ENCODE measurements at regions not wholly inside any gene's neighbourhood (a gene's known extent, or its start where the extent isn't known, plus 50 kb on each side); places are given as distances from the start of the nearest gene placed in this dataset.
"Not testable (repeated sequence)": the region's sequence is repeated elsewhere in the genome, so short reads cannot be mapped to it uniquely, and the experiment has no call there.

DNA sequence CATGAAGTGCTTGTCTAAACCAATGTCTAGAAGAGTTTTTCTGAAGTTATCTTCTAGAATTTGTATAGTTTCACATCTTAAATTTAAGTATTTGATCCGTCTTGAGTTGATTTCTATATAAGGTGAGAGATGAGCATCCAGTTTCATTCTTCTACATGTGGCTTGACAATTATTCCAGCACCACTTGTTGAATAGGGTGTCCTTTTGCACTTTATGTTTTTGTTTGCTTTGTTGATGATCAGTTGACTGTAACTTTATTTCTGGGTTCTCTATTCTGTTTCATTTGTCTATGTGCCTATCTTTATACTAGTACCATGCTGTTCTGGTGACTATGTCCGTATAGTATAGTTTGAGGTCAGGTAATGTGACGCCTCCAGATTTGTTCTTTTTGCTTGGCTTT is 426.6 kb upstream of the CHRM2 start:
- no peak for DNase-seq (ENCODE audit: low read depth in 4 of 4, low spot score in 2 of 4)

GRCh38 chr7:136431736-136432135 is 436.7 kb upstream of the CHRM2 start:
- DNase-seq (ENCODE audit: low read depth in 4 of 4, low spot score in 2 of 4), result not testable (repeated sequence)

GRCh38 chr7:136424058-136424457 is 444.4 kb upstream of the CHRM2 start:
- DNase-seq (ENCODE audit: low read depth in 4 of 4, low spot score in 2 of 4), result no peak

DNA sequence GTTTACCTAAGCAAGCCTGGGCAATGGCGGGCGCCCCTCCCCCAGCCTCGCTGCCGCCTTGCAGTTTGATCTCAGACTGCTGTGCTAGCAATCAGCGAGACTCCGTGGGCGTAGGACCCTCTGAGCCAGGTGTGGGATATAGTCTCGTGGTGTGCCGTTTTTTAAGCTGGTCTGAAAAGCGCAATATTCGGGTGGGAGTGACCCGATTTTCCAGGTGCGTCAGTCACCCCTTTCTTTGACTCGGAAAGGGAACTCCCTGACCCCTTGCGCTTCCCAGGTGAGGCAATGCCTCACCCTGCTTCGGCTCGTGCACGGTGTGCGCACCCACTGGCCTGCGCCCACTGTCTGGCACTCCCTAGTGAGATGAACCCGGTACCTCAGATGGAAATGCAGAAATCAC is 442.6 kb upstream of the MTPN start:
- DNase-seq (ENCODE audit: low read depth in 4 of 4, low spot score in 2 of 4), result not testable (repeated sequence)

- DNase-seq (ENCODE audit: low read depth in 4 of 4, low spot score in 2 of 4), result no peak
These were observed 435.8 kb upstream of the MTPN start for GRCh38 chr7:136412952-136413351.

DNA sequence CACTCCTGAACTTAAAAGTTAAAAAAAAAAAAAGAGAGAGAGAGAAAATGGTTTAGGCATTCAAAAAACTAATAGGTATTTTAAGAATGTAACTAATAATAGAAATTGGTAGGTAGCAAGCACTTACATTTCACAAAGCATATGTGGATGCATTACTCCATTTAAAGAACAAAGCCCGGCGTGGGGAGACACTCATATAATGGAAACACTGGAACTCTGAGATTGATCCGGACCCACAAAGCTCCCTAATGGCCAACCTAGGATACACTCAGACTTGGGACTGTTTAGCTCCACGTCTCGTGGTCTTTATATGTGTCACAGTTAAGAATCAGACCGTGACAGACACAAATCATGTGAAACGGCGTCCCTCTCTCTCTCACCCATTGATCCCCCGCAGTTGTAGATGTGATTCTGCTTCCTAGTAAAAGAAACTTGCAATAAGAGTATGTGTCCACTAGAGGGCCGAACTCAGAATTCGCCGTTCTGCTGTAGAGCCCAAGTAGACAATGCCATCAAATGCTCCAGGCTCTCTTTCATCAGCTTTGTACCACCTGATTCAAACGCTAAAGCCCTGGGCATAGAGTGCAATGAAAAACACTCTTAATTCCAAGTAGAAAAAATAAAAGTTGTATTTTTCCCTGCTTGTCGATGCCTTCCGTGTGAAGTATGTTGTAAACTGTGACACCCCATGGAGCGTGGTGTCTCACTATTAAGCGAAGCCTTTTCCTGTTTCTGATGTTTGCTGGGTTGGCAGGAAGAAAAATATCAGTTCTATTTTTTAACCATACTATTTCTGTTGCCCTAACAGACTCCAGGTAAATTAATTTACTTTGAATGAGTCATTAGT is 429.0 kb upstream of the MTPN start:
- peak; percentile 13 to 43 (median 22) for DNase-seq (ENCODE audit: low read depth in 4 of 4, low spot score in 2 of 4)

- no peak for DNase-seq (ENCODE audit: low read depth in 4 of 4, low spot score in 2 of 4)
These were observed 426.4 kb upstream of the MTPN start for GRCh38 chr7:136403591-136403990.

GRCh38 chr7:136400877-136401276 is 423.7 kb upstream of the MTPN start:
- no peak for DNase-seq (ENCODE audit: low read depth in 4 of 4, low spot score in 2 of 4)

DNA sequence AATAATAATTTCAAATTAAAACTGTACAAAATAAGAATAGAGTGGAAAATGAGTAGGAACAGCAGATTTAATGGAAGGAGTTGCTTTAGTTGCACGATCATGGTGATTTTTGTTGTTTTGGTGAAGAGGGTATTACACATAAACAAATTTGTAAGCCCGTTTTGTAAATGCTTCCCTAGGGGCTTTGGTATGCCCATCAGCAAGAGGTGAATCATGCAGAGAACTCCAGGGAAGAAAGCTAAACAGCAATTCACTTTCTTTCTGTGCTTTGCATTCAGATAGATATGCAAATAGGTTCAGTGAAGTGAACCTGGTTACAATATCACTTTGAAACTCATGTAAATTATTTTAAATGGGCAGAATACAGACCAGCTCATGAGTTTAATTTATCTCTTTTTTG is 422.2 kb upstream of the MTPN start:
- no peak for DNase-seq (ENCODE audit: low read depth in 4 of 4, low spot score in 2 of 4)

GRCh38 chr7:136392856-136393255 is 415.7 kb upstream of the MTPN start:
- no peak for DNase-seq (ENCODE audit: low read depth in 4 of 4, low spot score in 2 of 4)

DNA sequence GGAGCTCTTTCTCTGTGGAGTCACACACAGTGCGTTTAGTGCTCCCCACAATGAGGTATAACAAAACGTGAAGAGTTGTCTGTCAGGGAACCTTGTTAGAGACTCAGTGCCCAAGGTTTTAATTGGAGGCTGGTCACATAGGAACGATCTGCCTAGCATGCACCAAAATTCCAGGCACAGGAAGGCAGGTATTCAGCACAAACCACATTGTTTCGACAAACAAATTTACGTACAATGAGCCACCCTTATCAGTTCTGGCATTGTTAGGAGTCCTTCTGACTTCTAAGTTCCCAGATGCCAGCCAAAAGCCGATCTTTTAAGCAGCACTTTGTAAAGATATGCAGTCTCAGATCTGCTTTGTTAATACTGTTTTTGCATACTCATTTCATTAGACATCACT is 414.2 kb upstream of the MTPN start:
- DNase-seq (ENCODE audit: low read depth in 4 of 4, low spot score in 2 of 4), result no peak

DNA sequence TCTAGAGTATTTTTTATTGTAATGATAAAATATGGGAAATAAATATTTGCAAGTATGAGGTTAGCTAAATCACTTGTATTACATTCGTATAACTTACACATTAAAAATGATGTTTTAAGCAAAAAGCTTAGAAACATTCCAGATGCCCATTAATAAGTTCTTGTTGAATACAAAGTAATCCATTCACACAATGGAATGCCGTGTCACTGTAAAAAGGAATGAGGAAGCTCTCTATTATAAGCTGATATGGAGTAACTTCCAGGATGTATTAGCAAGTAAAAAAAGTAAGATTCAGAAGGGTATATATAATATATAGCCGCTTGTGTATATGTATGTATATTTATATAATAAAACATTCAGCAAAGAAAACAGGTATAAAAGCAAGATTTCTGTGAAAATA is 412.8 kb upstream of the MTPN start:
- DNase-seq (ENCODE audit: low read depth in 4 of 4, low spot score in 2 of 4), result no peak

DNA sequence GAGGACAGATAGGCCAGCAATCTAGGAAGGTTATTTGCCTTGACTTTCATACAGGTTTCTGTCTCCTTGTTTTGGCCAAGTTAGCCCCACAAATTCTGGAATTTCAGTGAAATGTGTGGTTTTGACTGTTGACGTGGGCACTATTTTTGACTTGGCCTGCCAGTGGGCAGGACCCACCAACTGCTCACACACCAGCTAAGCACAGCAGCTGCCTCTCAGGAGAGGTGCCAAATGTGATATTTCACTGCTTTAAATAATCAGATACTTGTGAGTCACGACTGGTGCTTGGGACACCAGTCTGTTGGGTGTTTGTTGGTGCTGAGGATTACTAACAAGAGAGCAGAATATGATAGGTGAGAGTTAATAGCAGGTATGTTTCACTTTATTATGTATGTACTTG is 409.7 kb upstream of the MTPN start:
- no peak for DNase-seq (ENCODE audit: low read depth in 4 of 4, low spot score in 2 of 4)

GRCh38 chr7:136371409-136371808 is 394.2 kb upstream of the MTPN start:
- DNase-seq (ENCODE audit: low read depth in 4 of 4, low spot score in 2 of 4), result not testable (repeated sequence)

GRCh38 chr7:136370137-136370536 is 393.0 kb upstream of the MTPN start:
- DNase-seq (ENCODE audit: low read depth in 4 of 4, low spot score in 2 of 4), result no peak

DNA sequence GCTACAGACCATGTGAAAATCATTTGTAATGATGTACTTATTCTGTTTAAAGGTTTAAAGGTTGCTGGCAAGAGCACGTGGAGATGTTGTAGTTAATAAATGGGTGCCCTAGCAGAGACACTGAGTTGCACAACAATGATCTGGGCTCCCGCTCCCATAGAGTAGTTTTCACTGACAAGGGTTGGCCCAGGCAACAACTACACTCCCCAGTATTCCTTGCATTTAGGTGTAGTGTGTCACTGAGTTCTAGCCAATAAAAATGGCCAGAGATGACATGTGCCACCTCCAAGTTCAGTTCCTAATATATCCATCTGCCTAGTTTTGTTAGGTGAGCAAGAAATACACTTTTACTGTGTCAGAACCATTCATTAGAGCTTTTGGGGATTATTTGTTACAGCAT is 392.1 kb upstream of the MTPN start:
- DNase-seq (ENCODE audit: low read depth in 4 of 4, low spot score in 2 of 4), result no peak

DNA sequence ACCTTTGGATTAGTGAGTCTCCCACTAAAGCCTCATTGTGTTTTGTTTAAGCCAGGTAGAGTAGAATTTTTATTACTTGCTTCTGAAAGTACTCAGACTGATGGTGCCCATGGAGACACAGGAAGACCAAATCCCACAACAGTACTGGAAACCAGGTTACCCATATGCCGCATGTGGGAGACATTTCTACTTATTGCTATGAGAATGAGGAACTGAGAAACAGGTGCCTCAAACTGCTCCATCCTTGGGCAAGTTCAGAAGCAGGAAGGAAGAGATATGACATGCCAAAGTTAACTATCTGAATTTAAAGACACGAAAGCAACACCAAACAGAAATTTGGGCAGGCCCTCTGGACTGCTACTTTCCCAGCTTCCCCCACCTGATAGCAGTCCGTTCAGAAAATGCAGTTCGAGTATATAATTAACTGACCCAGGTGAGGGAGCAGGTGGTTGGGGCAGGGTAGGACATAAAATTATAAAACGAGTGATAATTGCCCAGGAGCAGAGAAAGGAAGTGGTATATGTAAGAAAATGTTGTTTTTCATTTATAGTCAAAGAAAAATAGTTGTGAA is 382.3 kb upstream of the MTPN start:
- no peak for DNase-seq (ENCODE audit: low read depth in 4 of 4, low spot score in 2 of 4)

DNA sequence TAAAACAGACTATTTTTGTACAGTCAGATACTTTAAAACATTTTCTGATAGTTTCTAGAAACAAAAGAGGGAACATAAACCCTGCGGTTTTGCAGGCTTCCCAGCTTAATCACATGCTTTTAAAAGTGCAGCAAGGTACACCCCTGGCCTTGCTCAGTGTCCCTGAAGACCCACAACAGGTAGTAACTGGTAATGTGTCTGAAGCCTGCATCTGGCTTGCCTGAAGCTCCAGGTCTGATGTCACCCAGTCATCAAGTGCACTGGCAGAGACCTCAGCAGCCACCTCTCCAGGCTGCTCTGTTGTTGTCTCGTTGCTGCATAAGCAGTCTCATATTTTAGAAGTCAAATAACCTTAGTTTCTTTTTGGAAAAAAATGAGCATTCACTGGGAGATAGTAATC is 376.1 kb upstream of the MTPN start:
- DNase-seq (ENCODE audit: low read depth in 4 of 4, low spot score in 2 of 4), result no peak

GRCh38 chr7:136348542-136349192 is 371.5 kb upstream of the MTPN start:
- DNase-seq (ENCODE audit: low read depth in 4 of 4, low spot score in 2 of 4), result no peak

- DNase-seq (ENCODE audit: low read depth in 4 of 4, low spot score in 2 of 4), result no peak
These were observed 371.0 kb upstream of the MTPN start for GRCh38 chr7:136348142-136348541.

DNA sequence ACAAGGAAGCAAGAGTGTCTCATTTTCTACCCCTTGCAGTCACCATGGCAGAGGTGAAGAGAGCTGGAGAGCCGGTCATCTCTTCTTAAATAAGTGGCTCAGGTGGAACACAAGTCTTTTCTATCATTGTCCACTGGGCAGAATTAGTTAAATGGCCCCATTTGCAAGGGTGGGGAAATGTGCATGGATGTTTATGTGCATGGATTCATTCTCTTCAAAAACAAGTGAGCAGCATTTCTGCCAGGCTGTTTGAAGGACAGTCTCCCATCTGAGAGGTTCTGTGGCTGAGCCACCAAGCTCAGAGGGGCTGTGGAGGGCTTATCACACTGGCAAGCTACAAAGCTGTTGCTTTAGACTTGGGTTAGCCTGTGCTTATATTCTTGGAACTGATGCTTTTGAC is 370.3 kb upstream of the MTPN start:
- no peak for DNase-seq (ENCODE audit: low read depth in 4 of 4, low spot score in 2 of 4)

DNA sequence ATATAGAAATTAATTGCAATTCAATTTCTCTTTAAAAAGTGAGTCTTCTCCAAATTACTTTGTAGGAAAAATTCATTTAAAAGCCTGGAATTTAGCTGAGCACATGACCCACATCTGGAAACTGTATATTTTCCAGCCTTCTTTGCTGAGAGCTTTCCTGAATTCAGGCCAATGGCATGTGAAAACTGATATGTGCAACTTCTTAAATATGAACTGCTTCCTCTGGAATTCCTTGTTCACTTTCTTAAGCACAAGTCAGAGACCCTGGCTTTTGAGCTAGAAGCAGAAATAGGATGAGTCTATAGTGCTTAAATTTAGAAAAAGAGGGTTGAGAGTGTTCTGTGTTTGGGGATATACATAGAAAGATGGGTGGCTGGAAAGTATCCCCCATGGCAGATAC is 365.1 kb upstream of the MTPN start:
- no peak for DNase-seq (ENCODE audit: low read depth in 4 of 4, low spot score in 2 of 4)

Data from left renal cortex interstitium (tissue), 4 donors.